ENCODE measurements at regions not wholly inside any gene's neighbourhood (a gene's known extent, or its start where the extent isn't known, plus 50 kb on each side); places are given as distances from the start of the nearest gene placed in this dataset.
"Not testable (repeated sequence)": the region's sequence is repeated elsewhere in the genome, so short reads cannot be mapped to it uniquely, and the experiment has no call there.

DNA sequence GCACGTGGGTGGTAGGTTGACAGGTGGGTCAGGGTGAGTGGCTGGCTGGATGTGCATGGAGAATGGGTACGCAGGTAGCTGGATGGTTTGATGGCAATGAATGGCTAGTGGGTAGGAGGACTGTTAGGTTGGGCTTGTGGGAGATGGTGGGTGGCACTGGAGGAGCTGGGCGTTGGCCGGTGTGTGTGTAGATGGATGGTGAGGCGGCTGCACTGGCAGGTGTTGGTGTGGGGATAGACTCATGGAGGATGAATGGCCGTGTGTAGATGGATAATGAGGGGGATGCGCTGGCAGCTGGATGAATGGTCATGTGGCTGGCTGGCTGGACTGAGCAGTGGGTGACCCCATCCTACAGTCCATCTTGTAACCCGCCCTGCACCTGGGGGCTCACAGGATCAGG lies 95.2 kb upstream of the LRPAP1 start:
- TF ChIP-seq, protein P1, sequence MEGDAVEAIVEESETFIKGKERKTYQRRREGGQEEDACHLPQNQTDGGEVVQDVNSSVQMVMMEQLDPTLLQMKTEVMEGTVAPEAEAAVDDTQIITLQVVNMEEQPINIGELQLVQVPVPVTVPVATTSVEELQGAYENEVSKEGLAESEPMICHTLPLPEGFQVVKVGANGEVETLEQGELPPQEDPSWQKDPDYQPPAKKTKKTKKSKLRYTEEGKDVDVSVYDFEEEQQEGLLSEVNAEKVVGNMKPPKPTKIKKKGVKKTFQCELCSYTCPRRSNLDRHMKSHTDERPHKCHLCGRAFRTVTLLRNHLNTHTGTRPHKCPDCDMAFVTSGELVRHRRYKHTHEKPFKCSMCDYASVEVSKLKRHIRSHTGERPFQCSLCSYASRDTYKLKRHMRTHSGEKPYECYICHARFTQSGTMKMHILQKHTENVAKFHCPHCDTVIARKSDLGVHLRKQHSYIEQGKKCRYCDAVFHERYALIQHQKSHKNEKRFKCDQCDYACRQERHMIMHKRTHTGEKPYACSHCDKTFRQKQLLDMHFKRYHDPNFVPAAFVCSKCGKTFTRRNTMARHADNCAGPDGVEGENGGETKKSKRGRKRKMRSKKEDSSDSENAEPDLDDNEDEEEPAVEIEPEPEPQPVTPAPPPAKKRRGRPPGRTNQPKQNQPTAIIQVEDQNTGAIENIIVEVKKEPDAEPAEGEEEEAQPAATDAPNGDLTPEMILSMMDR (IDR thresholded peaks at IDR 0.05) = not testable (repeated sequence)
- TF ChIP-seq EZH2phosphoT487 (IDR thresholded peaks at IDR 0.05) = not testable (repeated sequence)
